CD4-positive, alpha-beta T cell treated with Interleukin-17A for 4 hours (primary cell): ENCODE measurements at regions not wholly inside any gene's neighbourhood (a gene's known extent, or its start where the extent isn't known, plus 50 kb on each side); places are given as distances from the start of the nearest gene placed in this dataset.

ENCODE experiments used
- DNase-seq: peaks from one replicate; pipeline ENCODE4 v3.0.0-alpha.2; 2020; ENCODE audit warnings: mixed read lengths

DNA sequence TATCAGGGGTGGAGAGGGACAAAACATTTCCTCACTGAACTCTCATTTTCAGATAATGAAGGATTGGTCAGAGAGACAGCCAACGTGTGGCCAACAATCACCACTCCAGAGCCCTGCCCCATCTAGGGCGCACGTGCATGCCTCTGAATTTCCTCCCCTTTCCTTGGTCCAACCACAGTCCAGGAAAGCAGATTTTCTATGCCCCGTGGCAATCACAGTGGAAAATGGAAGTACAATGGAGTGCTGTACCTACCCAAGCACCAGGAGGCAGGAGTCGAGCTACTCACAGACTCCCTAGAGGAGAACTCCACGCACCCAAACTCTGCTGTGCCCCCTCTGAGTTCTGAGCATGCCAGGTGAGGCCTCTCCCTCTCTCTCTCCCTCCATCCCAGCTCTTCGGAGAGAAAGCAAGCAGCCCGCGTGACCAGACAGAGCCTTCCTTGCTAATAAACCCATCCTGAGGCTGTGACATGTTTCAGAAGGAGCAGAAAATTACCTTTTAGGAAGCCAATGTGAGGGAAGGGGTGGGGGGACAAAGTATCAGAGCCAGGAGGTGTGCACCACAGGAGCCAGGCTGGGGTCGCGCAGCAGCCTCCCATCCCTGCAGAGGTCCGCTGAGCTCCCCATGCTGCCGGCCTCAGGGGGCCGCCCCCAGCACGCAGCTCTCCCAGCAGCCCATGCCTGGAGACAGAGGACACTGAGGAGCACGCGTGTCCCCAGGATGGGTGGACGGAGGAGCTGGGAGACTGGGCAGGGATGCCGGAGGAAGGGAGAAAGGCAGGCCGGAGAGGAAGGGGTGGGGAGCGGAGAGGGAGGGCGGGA, 73.4 kb downstream of the PITPNM2 start:
- DNase-seq, result no peak

DNA sequence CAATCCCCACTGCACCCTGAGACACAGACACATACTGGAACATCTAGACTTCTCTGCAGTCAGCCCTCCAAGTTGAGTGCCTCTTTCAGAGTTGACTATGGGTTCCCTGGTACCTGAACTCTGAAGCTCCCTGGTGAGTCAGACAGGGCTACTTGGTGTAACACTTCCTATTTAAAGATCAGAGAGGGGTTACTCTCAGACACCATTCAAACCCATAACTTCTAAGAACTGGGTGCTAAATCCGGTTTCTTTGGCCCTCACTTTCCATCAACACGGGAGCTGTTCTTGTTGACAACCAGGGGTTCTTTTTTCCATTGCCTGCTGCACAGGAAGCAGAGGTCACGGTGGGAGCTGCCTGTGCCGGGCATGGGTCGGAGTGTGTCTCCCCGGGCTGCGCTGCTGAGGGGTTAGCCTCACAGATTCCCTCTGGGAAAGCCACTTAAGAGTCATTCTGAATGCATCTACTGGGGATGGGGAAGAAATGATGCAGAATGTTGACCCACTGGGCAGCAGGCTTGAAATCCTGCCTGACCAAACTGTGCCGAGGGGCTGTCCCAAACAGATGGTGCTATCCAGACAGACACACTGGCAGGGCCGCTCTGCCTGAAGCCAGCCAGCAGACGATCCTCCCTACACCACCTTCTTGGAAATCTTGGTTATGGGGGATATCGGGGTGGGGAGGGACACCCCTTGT, 74.1 kb downstream of the PITPNM2 start:
- peak; percentile 67 for DNase-seq

DNA sequence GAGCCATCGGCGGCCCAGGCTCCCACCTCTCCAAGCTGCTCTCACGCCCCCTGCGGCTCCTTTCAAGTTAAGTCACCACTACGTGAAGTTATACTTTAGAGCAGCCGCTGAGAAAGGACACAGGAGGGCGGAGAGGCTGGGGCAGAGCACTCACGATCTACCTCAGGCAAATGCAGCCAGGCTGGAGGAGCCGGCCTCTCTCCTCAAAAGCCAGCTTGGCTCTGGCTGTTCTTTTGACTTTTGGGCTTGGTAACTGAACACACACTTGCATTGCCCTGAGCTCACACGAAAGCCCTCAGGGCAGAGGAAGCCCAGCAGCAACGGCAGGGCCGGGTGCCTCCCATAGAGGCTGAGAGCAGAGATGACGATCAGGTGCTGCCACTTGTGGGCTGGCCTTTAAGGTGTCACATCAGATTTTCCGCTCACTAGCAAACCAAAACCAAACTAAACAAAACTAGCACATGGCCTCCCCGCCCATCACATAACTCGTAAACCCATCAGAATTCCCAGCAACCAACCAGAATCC, 75.2 kb downstream of the PITPNM2 start:
- DNase-seq, result peak; percentile 79

DNA sequence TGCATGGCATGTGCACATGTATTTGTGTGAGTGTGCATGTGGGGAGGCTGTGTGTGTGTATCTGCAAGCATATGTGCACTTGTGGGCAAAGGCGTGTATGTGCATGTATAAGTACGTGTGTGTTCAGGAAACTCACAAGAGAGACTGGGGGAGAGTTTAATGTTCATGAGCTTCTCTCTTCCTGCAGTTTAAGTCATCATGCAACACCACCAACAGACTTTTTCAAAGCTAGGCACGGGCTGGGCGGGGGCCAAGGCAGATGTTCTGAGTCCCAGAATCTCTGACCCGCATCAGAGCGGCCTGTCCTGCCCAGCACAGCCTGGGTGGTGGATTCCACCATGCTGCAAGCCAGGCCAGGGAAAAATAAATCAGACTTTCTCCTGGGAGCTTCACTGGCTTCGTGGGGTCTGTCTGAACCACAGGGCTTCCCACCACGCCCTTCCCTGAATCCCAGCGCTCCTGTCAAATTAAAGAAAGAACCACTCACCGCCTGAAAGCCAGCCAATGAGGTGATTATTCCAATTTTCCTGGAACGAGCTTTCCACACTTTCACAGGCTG, 75.7 kb downstream of the PITPNM2 start:
- peak; percentile 55 for DNase-seq

DNA sequence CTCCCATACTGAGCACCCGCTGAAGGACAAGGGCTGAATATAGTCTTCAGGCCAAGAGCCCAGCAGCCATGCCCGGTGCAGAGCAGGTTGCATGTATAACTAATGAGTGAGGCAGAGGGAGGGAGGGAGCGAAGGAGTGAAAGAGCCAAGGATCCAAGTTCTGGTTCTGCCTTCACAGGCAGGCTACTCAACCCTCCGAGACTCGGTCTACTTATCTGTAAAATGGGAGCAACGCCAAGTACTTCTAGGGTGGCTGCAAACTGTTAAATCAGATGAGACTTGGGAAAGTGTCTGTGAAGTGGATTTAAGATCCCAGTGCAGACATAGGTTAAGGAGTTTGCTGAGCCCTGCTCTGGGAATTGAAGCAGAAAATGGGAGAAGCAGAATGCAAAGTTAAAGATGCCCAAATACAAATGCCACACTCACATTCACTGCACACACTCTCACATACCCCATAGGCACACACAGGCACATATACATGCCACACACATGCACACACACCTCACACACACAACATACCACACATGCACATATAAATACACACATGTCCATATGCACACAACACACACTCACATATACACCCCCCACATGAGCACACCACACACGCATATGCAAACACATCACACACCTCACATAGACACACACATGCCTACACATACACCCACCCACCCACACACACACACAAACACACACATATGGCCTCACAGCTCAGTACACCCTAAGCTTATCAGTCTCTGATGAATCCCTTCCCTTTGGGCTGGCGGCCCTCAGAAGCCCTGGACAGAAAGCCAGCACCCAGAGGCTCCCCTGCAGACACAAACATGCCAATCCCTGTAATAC, 76.7 kb downstream of the PITPNM2 start:
- DNase-seq, result no peak

DNA sequence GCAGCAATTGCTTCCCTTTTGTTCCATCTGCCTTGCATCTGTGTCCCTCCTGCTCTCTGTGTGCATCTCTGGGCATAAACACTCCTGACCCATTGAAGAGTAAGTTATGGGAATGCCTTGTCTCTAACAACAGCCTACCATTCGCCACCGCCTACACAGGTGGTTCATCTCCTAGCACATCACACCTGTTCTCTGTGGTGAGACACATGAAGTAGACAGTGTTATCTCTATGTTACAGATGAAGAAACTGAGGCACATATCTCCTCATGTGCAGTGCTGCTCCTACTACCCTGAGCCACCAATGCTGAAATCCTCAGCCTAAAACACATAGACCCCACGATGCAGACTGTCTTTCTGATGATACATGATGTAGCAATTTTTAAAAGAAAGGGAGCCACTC, 77.6 kb downstream of the PITPNM2 start:
- no peak for DNase-seq

DNA sequence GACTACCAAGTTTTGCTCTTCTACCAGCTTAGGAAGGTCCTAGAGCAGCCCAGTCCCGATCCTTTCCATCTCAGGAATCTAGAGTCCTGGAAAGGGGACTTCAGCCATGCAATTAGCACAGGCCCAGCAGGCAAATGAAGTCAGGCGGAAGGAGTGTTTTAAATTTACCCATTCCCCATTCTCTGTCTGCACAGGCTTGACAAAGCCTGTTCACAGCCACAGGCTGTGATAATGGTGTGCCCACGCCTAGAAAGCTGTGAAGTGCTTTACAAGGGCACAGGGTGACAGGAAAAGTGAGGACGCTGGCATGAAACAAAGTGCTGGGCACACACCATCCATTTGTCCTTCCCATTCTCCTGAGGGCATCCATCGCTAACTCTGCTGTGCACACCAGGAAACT, 79.0 kb downstream of the PITPNM2 start:
- DNase-seq, result no peak

DNA sequence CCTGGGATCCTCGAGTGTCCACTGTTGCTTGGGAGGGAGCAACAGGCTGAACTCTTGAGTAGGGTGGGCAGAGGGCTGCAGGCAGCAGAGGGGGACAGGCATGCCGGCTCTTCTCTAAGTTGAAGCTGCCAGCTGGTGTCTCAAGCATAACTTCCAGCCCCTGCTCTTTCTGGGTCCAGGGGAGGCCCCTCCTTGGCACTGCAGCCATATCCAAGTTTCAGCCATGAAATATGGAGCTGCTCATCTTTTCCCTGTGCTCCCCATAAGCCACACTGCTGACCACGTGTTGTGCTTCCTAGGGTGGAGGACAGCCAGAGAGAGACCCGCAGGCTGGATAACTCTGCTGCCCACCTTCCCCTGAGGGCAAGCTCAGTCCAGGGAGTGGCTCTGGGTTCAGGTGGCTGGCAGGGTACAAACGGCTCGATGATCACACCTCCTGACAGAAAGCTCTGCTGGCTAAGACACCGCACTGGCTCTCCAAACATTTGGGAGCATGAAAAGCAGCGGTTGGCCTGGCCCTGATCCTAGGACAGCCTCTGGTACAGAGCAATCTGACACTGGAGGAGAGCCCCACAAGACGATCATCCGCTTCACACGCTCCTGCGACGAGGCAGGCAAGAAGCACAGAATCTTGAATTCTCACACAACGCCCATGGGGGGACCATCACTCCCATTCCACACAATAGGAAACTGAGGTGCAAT, 79.6 kb downstream of the PITPNM2 start:
- no peak for DNase-seq

DNA sequence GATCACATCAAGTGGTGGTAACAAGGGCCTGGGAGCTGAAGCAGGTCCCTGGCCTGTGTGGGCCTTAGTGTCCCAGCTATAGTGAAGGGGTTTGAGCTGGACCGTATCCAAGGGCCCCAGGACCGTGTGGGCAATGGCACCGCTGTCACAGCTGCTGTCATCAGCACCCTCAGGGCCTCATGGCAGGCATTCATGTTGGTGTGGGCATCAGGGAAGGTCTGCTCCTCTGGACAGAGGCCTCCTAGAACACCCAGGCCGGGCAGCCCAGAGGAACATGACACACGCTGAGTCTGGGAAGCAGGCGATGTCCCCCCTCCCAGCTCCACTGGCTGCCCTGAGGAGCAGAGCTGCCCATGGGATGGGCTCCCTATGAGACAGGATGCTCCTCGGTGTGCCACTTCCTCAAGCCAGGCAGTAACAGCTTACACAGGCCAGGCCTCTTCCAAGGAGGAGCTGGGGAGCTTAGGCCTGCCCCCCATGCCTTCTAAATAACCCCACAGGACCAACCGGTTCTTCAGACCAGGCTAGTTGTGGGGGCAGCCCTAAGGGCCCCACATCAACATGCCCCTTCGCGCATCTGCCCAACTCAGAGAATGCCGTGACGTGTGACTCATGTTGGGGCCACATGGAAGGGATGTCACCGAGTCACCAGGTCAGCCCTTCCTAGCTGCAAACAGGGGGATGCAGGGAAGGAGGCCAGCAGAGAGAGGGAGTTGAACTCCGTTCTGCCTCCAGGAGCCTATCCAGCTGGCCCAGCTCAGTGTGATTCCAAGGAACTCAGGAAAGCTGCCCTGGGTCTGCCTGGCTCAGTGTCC, 80.4 kb downstream of the PITPNM2 start:
- no peak for DNase-seq

DNA sequence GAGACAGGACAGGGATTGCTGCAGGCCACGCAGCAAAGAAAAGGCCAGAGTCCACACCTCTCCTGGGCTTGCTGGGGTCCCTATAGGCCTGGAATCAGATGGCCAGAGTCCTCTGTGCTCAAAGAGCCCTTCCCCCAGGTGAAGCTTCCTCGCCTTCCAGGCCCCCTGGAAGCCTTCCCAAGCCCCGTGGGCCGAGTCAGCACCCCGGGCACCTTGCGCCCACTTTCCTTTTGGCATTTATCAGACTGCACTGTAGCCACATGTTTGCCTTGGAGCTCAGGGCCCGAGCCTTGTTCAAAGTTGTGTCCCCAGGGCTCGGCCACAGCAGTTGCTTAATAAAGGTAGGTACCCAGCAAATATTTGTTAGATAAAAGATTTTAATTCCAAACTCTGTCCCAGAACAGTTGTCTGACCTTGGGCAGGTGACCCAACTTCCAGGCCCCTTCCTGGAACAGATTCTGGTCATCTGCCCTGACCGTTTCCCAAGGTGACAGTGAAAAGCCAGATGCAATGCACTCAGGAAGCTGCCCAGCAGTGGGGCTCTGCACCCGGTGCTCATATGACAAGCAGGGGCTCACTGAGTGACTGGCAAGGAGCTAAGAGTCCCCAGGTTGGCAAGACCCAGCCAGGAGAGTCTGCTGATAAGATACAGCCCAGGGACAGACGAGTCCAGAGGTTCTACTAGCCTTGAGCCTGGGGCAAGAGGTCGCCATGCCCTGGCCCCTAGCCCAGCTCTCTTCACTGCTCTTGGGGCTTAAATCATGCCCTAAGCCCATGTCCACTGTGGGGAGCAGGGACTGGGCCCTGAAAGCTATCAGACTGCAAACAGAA, 81.2 kb downstream of the PITPNM2 start:
- DNase-seq, result no peak

DNA sequence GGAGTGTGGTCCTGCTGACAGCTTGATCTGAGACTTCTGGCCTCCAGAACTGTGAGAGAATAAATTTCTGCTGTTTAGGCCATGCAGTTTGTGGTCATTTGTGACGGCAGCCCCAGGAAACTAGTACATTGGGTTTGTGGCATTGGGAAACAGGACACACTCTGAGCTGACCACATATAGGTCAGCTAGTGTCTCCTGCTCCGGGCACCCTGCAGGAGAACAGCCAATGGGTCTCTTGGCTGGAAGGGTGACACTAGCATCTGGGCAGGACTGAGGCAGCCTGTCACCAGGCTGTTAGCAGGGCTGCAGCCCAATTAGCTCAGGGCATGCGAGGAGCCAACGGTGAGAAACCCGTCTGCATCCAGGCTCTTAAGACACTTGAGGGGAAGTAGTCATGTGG, 83.2 kb downstream of the PITPNM2 start:
- DNase-seq, result no peak

DNA sequence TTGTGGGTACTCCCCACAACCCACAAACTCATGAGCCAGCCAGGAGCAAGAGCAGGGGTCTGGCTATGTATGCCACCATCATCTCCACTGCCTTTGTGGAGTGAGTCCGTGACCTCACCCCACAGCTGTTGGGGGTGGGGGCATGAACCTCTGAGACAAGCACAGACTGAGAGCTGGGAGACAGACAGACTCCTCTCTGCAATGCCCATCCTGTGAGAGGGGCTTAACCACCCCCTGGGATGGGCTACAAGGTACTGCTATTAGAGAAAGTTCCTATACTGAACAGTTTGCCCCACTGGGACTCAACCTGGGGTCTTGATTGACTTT, 84.5 kb downstream of the PITPNM2 start:
- DNase-seq, result no peak

DNA sequence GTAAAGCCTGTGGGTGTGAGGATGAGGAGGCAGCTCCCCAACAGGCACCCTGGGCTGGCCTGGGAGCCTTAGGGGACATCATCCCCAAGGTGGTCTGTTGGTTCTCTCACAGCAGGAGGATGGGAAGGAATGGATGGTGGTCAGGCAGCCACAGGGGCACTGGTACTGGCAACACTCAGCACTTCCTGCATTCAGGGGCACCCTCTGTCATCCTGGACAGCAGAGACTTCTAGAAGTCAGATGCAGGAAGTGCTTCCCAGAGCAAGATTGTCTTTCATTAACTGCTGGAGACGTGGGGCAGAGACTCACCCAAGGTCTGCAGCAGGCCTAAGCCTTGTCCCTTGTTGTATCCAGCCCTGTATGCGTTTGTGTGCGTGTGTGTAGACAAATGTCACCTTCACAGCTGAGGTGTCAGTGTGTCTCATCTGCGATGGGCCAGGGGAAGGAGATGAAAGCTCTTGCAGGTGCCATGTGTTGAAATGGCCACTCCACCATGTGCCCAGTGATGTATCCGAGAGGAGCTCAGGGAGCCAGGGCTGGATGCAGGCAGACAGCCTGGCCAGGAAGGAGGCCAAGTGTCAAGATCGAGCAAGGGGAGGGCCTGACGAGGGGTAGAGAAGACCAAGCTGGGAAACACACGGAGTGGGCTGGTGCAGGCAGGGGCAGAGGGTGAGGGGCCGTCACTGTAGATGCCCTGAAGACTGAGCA, 85.1 kb downstream of the PITPNM2 start:
- no peak for DNase-seq

DNA sequence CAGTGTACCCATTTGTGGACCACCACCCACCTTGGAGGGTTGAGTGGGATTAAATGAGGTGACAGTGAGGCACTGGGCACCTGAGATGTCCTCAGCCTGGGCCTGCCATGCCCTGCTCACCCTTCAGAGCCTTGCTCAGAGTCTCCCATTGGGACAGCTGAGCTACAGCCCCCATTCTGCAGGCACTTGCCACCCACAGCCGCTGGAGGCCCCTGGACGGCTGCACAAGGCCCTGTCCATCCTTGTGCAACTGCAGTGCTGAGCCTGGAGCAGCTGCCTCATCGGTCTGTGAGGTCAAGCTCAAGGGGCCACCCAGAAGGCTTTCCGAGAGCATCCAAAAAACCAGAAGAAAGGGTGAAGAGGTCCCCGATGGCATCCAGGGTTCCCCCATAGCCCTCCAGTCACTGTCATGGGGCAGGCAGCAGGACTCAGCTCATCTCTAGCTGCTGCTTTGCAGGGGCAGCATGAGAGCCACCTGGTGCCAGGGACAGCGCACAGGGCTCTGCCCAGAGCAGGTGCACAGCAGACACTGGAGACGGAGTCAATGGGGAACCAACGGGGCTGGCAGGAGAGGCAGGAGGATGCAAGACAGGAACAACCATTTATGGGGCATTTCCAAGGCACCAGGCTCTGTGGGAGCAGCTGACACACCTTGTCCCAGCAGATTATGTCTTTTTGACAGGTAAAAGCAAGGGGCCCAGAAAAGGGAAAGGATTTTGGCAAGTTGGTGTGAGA, 84.6 kb downstream of the ARL6IP4 start:
- DNase-seq, result no peak

DNA sequence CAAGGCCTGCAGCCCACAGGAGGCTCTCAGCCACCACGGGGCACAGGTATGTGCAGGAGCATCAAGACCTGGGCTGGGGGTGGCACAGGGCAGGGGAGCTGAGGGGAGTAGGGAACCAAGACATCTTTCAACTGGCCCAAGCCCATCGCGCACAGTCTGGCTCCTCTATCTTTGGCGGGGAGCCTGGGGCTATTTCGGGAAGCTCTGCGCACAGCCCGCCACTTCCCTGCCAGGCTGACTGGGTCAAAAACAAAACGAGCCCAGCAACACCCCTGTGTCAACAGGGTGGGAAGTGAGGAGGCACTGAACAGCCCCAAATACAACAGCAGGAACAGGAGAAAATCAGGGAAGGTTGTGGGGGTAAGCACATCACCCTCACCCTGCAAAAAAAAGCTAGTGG, 83.9 kb downstream of the ARL6IP4 start:
- no peak for DNase-seq

DNA sequence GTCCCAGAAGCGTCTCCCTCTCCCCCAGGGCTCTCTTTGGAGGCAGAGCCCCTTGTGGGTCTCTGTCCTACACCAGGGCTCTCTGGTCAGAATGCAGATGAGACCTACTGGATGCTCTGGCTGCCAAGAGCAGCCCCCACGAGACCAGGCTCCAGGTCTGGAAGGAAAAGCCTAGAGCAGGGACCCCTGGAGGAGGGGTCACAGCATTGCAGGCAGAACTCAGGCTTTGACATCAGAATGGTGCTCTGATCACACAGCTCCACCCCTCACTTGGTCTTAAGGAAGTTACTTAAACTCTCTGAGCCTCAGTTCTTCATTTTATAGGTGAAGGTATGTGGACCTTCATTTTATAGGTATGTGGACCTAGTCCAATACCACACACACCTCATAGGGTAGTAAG, 83.1 kb downstream of the ARL6IP4 start:
- DNase-seq, result peak; percentile 27

DNA sequence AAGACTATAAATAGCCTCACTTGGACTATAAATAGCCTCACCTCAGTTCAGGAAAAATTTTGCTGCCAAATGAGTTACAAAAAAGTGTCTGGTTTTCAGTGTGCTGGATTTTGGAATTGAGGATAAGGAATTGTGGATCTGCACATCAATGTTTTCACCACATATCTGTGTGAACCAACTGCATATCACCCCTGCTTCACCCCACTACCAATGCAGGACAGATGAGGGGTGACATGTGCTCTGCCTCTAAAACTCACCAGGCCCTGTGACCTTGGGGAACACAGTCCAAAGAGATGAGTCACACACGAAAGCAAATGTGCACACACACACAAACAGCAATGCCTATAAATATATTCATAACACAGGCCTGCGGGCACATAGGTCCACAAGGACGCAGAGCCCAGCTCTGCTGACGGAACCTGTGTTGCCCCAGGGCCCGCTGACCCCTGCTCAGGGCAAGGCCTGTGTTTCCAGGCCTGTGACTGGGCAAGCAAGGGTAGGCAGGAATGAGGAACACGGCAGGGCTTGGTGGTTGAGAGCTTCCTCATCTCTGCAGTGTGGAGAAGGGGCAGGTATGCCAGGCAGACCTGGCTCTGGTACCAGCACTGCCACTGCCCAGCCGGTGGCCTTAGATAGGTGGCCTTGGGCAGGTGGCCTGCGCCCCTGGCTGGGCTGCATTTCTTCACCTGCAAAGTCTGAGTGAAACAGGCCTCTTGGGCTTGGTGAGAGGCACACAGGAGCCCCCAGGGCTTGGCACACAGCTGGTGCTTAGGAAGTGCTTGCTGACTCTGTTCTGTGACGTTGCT, 82.4 kb downstream of the ARL6IP4 start:
- no peak for DNase-seq

DNA sequence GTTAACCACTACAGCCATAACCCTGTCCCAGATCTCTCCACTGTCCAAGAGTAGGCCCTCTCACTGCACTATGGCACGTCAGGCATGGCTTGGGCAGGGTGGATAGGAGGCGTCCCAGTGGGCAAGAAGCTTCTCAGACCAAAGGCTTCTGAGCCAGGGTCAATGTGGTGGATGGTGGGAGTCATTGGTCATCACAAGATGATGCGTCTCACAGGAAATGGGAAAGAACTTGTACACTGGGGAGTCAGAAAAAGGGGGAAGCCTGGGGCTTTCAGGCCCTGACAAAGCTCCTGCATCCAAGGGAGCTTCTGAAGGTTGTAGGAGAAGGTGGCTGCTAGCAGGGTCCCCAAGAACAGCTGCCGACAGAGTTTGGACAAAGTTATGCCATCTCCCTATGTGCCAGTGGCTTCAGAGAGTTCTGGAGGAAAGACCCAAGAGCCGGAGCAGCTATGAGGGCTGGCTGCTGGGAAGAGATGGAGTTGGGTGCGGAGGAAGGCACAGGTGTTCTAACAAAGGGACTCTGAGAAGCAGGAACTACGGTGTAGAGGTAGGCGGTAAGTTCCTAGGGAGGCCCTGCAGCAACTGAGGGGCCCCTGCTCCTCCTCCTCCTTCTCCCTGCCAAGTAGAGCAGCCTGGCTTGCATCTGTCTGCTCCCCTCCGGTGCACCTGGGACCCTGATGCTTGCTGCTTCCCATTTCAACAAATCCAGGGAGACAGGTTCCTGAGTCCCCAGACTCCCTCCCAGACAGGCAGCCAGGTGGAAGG, 81.1 kb downstream of the ARL6IP4 start:
- DNase-seq, result no peak
